ENCODE measurements at regions not wholly inside any gene's neighbourhood (a gene's known extent, or its start where the extent isn't known, plus 50 kb on each side); places are given as distances from the start of the nearest gene placed in this dataset.

GRCh38 chr2:104638859-104639202 is 215.1 kb upstream of the POU3F3 start:
- Histone ChIP-seq H2BK15ac (ENCODE audit: low read depth, low read length) (no peak overlapping the region), H3K27me3 (ENCODE audit: insufficient read depth, low read length) (no peaks in the 10 kb centered on the region), H3K18ac (ENCODE audit: insufficient read length, low read depth, low read length) (no peak overlapping the region), H3K79me2 (ENCODE audit: insufficient read depth, low read length) (no peaks in the 10 kb centered on the region), H3T11ph (ENCODE audit: low read length) (no peak overlapping the region), H2BK12ac (ENCODE audit: insufficient read length, low read depth, low read length) (no peak overlapping the region), H3K4me1 (ENCODE audit: insufficient read depth, low read length) (no peaks in the 10 kb centered on the region), H4K8ac (replicated peaks; ENCODE audit: insufficient read length, low read depth, low read length) (no peak overlapping the region), H3K23me2 (ENCODE audit: insufficient read length, low read depth, low read length, poor library complexity, severe bottlenecking) (no peaks in the 10 kb centered on the region), H2AFZ (ENCODE audit: low read length) (no peak overlapping the region), H4K5ac (ENCODE audit: insufficient read length, low read depth, low read length) (no peak overlapping the region), H3K9ac (ENCODE audit: extremely low read depth, insufficient read length, low read length) (no peak overlapping the region), H2AK5ac (ENCODE audit: insufficient read length, low read length) (no peak overlapping the region), H3K4me2 (ENCODE audit: insufficient read depth, insufficient read length, low read length) (no peak overlapping the region), H2BK120ac (ENCODE audit: low read depth, low read length, poor library complexity, severe bottlenecking) (no peak overlapping the region), H3K4ac (ENCODE audit: low read depth, low read length) (no peak overlapping the region), H4K91ac (ENCODE audit: insufficient read length, low read depth, low read length) (no peak overlapping the region), H2BK5ac (ENCODE audit: insufficient read length, low read length) (no peak overlapping the region), H2BK20ac (ENCODE audit: low read depth, low read length, poor library complexity, severe bottlenecking) (no peak overlapping the region), H3K27ac (ENCODE audit: insufficient read length, low read depth, low read length) (no peak overlapping the region), H3K79me1 (ENCODE audit: insufficient read depth, low read depth, low read length, poor library complexity, severe bottlenecking) (no peaks in the 10 kb centered on the region), H3K56ac (ENCODE audit: insufficient read length, low read depth, low read length) (no peak overlapping the region), H3K23ac (ENCODE audit: insufficient read length, low read depth, low read length) (no peak overlapping the region), H4K20me1 (ENCODE audit: control insufficient read depth, insufficient read depth, insufficient read length) (no peaks in the 10 kb centered on the region), H3K14ac (ENCODE audit: insufficient read depth, low read length) (no peak overlapping the region), H3K9me3 (ENCODE audit: control insufficient read depth, low read depth, low read length) (no peaks in the 10 kb centered on the region)
- TF ChIP-seq CTCF (conservative IDR thresholded peaks at IDR 0.05), result no peak
- H3K36me3 Mint-ChIP-seq (ENCODE audit: insufficient read depth in 1 of 3, low read depth in 3 of 3), result no peaks in the 10 kb centered on the region; a peak in 1 of 7 replicates
- H3K4me3 Mint-ChIP-seq, result no peak overlapping the region
- H3K4me1 Mint-ChIP-seq, result peaks cover 0 to 5% of the 10 kb centered on the region in 2 experiments; a peak in 1 of 4 replicates
- DNase-seq, result no peak
- H3K9me3 Mint-ChIP-seq, result no peaks in the 10 kb centered on the region; a peak in 1 of 5 replicates
- peaks cover 2% of the 10 kb centered on the region for H3K27me3 Mint-ChIP-seq (ENCODE audit: low read depth)
- no peak overlapping the region for H3K27ac Mint-ChIP-seq
- WGBS (ENCODE audit: extremely low coverage, insufficient read length, low lambda C conversion rate), result no CpG with 5 or more reads among the region's 7 CpGs

Measured in H9 (cell line).